WTC11 (cell line): ENCODE measurements at regions not wholly inside any gene's neighbourhood (a gene's known extent, or its start where the extent isn't known, plus 50 kb on each side); places are given as distances from the start of the nearest gene placed in this dataset.

ENCODE experiments used
- ESRRA ChIP-seq: sonication (generic); formaldehyde crosslinking; IDR thresholded peaks from 2 replicates; pipeline ENCODE4 v1.8.1; 2022; ENCODE audit warnings: mild to moderate bottlenecking, missing genetic modification reagents, borderline replicate concordance
- MYBL2 ChIP-seq: sonication (generic); formaldehyde crosslinking; IDR thresholded peaks from 2 replicates; pipeline ENCODE4 v1.8.1; 2023; ENCODE audit warnings: mild to moderate bottlenecking, moderate library complexity, missing genetic modification reagents
- SP1 ChIP-seq: sonication (generic); formaldehyde crosslinking; conservative IDR thresholded peaks from 2 replicates; pipeline ENCODE4 v1.8.1; 2022; ENCODE audit warnings: missing genetic modification reagents
- TEAD4 ChIP-seq: sonication (generic); formaldehyde crosslinking; IDR thresholded peaks from 2 replicates; pipeline ENCODE4 v1.8.0; 2022; ENCODE audit warnings: mild to moderate bottlenecking, missing genetic modification reagents
- ZNF317 ChIP-seq: sonication (generic); formaldehyde crosslinking; IDR thresholded peaks from 2 replicates; pipeline ENCODE4 v1.8.1; 2023; ENCODE audit warnings: low read depth, mild to moderate bottlenecking, moderate library complexity, missing genetic modification reagents, borderline replicate concordance
- TF ChIP-seq, protein P1 (sequence below): sonication (generic); formaldehyde crosslinking; conservative IDR thresholded peaks from 2 replicates; pipeline ENCODE4 v1.8.1; 2023; ENCODE audit warnings: mild to moderate bottlenecking, low read depth, missing genetic modification reagents, moderate library complexity
- TF ChIP-seq, protein P2 (sequence below): fragments of 250-450 bp; sonication (Bioruptor Pico); IDR thresholded peaks from 2 replicates; pipeline ENCODE4 v2.1.2; 2022; ENCODE audit warnings: mild to moderate bottlenecking, moderate library complexity
- TF ChIP-seq, protein P3 (sequence below): sonication (generic); formaldehyde crosslinking; IDR thresholded peaks from 2 replicates; pipeline ENCODE4 v1.8.1; 2022; ENCODE audit warnings: low read depth, mild to moderate bottlenecking, moderate library complexity, missing genetic modification reagents, borderline replicate concordance

DNA sequence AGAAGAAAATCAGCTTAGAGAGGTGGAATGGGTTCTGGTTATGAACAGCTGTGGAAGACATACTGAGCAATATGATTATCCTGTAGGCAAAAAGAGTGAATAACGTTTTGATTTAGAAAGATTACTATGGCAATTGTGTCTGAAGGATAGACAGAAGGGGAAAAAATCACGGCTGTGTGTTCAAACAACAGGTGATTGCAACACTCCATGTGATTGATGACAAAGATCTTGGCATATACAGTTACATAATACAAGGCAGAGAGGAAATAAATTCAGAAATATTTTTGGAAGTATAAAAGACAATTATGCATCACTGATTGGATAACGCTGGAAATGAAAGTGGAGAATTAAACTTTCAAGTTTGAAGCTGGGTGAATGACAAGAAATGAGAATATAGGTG lies 58.5 kb upstream of the KCNJ3 start:
- TF ChIP-seq TEAD4 (CRISPR knock-in tag), result no peak
- no peak for TF ChIP-seq ZNF317 (CRISPR knock-in tag)
- TF ChIP-seq ESRRA, result no peak
- TF ChIP-seq, protein P1, sequence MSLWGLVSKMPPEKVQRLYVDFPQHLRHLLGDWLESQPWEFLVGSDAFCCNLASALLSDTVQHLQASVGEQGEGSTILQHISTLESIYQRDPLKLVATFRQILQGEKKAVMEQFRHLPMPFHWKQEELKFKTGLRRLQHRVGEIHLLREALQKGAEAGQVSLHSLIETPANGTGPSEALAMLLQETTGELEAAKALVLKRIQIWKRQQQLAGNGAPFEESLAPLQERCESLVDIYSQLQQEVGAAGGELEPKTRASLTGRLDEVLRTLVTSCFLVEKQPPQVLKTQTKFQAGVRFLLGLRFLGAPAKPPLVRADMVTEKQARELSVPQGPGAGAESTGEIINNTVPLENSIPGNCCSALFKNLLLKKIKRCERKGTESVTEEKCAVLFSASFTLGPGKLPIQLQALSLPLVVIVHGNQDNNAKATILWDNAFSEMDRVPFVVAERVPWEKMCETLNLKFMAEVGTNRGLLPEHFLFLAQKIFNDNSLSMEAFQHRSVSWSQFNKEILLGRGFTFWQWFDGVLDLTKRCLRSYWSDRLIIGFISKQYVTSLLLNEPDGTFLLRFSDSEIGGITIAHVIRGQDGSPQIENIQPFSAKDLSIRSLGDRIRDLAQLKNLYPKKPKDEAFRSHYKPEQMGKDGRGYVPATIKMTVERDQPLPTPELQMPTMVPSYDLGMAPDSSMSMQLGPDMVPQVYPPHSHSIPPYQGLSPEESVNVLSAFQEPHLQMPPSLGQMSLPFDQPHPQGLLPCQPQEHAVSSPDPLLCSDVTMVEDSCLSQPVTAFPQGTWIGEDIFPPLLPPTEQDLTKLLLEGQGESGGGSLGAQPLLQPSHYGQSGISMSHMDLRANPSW (CRISPR knock-in tag), result no peak
- TF ChIP-seq, protein P2, sequence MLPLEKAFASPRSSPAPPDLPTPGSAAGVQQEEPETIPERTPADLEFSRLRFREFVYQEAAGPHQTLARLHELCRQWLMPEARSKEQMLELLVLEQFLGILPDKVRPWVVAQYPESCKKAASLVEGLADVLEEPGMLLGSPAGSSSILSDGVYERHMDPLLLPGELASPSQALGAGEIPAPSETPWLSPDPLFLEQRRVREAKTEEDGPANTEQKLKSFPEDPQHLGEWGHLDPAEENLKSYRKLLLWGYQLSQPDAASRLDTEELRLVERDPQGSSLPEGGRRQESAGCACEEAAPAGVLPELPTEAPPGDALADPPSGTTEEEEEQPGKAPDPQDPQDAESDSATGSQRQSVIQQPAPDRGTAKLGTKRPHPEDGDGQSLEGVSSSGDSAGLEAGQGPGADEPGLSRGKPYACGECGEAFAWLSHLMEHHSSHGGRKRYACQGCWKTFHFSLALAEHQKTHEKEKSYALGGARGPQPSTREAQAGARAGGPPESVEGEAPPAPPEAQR (CRISPR knock-in tag), result no peak
- no peak for TF ChIP-seq MYBL2 (CRISPR knock-in tag)
- TF ChIP-seq, protein P3, sequence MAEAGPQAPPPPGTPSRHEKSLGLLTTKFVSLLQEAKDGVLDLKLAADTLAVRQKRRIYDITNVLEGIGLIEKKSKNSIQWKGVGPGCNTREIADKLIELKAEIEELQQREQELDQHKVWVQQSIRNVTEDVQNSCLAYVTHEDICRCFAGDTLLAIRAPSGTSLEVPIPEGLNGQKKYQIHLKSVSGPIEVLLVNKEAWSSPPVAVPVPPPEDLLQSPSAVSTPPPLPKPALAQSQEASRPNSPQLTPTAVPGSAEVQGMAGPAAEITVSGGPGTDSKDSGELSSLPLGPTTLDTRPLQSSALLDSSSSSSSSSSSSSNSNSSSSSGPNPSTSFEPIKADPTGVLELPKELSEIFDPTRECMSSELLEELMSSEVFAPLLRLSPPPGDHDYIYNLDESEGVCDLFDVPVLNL (CRISPR knock-in tag), result no peak
- no peak for TF ChIP-seq SP1 (CRISPR knock-in tag)
